KMS-11 (cell line): ENCODE measurements at regions not wholly inside any gene's neighbourhood (a gene's known extent, or its start where the extent isn't known, plus 50 kb on each side); places are given as distances from the start of the nearest gene placed in this dataset.

ENCODE experiments used
- H2AFZ ChIP-seq: fragments of 200-600 bp; sonication (generic); 2 replicates; pipeline ENCODE4 v1.6.1; 2016; ENCODE audit warnings: antibody characterized with exemption, mixed run types, low read depth
- H3K27ac ChIP-seq: fragments of 200-600 bp; sonication (generic); 2 replicates; pipeline ENCODE4 v1.6.1; 2016; ENCODE audit warnings: mild to moderate bottlenecking, mixed run types
- H3K27me3 ChIP-seq: fragments of 200-600 bp; sonication (generic); 2 replicates; pipeline ENCODE4 v1.6.1; 2017; ENCODE audit warnings: mild to moderate bottlenecking, low read depth, mixed run types, moderate library complexity; ENCODE audit not compliant: insufficient read depth
- H3K36me3 ChIP-seq: fragments of 200-600 bp; sonication (generic); 2 replicates; pipeline ENCODE4 v1.6.1; 2017; ENCODE audit warnings: mild to moderate bottlenecking, mixed run types; ENCODE audit not compliant: insufficient read depth
- H3K4me1 ChIP-seq: fragments of 200-600 bp; sonication (generic); 2 replicates; pipeline ENCODE4 v1.6.1; 2016; ENCODE audit warnings: mild to moderate bottlenecking, low read depth, mixed run types; ENCODE audit not compliant: poor library complexity, severe bottlenecking
- H3K4me2 ChIP-seq: fragments of 200-600 bp; sonication (generic); 2 replicates; pipeline ENCODE4 v1.7.0; 2016; ENCODE audit warnings: mild to moderate bottlenecking, mixed run types
- H3K4me3 ChIP-seq: fragments of 200-600 bp; sonication (generic); IDR thresholded peaks from 2 replicates; pipeline ENCODE4 v1.6.1; 2017; ENCODE audit warnings: low read depth, low read length, mixed read lengths; ENCODE audit not compliant: insufficient read depth
- H3K79me2 ChIP-seq: fragments of 200-600 bp; sonication (generic); 2 replicates; pipeline ENCODE4 v1.6.1; 2016; ENCODE audit warnings: low read depth, mixed run types; ENCODE audit not compliant: insufficient read depth
- H3K9ac ChIP-seq: fragments of 200-600 bp; sonication (generic); 2 replicates; pipeline ENCODE4 v1.6.1; 2016; ENCODE audit warnings: mild to moderate bottlenecking, mixed run types
- H4K20me1 ChIP-seq: fragments of 200-600 bp; sonication (generic); 2 replicates; pipeline ENCODE4 v1.6.1; 2016; ENCODE audit warnings: mild to moderate bottlenecking, mixed run types; ENCODE audit not compliant: insufficient read depth
- CTCF ChIP-seq: fragments of 200-600 bp; sonication (generic); conservative IDR thresholded peaks from 2 replicates; pipeline ENCODE4 v1.6.1; 2017; ENCODE audit warnings: low read depth, mild to moderate bottlenecking, antibody characterized with exemption, low read length, moderate library complexity, mixed read lengths

- H3K4me3 ChIP-seq, result no peak overlapping the region
- no peaks in the 10 kb centered on the region for H3K36me3 ChIP-seq
- no peak overlapping the region for H3K9ac ChIP-seq
- no peak overlapping the region for H2AFZ ChIP-seq
- H3K27me3 ChIP-seq, result no peaks in the 10 kb centered on the region
- no peaks in the 10 kb centered on the region for H3K79me2 ChIP-seq
- no peak overlapping the region for H3K27ac ChIP-seq
- no peaks in the 10 kb centered on the region for H3K4me1 ChIP-seq
- TF ChIP-seq CTCF, result no peak
- H4K20me1 ChIP-seq, result no peaks in the 10 kb centered on the region
- H3K4me2 ChIP-seq, result no peak overlapping the region
Measured at GRCh38 chr1:234868296-234869147, 258.5 kb upstream of the IRF2BP2 start.

GRCh38 chr1:234866007-234866866 lies 256.3 kb upstream of the IRF2BP2 start:
- H3K27me3 ChIP-seq, result no peaks in the 10 kb centered on the region
- TF ChIP-seq CTCF, result no peak
- no peaks in the 10 kb centered on the region for H3K36me3 ChIP-seq
- H3K9ac ChIP-seq, result no peak overlapping the region
- no peaks in the 10 kb centered on the region for H3K79me2 ChIP-seq
- no peaks in the 10 kb centered on the region for H3K4me1 ChIP-seq
- no peak overlapping the region for H3K27ac ChIP-seq
- no peaks in the 10 kb centered on the region for H4K20me1 ChIP-seq
- no peak overlapping the region for H3K4me3 ChIP-seq
- no peak overlapping the region for H3K4me2 ChIP-seq
- no peak overlapping the region for H2AFZ ChIP-seq

GRCh38 chr1:234865171-234866006 lies 255.4 kb upstream of the IRF2BP2 start:
- H3K27ac ChIP-seq, result no peak overlapping the region
- no peak overlapping the region for H3K4me3 ChIP-seq
- H3K27me3 ChIP-seq, result no peaks in the 10 kb centered on the region
- TF ChIP-seq CTCF, result no peak
- no peak overlapping the region for H3K9ac ChIP-seq
- no peak overlapping the region for H2AFZ ChIP-seq
- no peak overlapping the region for H3K4me2 ChIP-seq
- no peaks in the 10 kb centered on the region for H3K79me2 ChIP-seq
- no peaks in the 10 kb centered on the region for H4K20me1 ChIP-seq
- H3K4me1 ChIP-seq, result no peaks in the 10 kb centered on the region
- H3K36me3 ChIP-seq, result no peaks in the 10 kb centered on the region

GRCh38 chr1:234864116-234864515 lies 254.1 kb upstream of the IRF2BP2 start:
- no peak overlapping the region for H3K9ac ChIP-seq
- no peak overlapping the region for H3K4me2 ChIP-seq
- H2AFZ ChIP-seq, result no peak overlapping the region
- no peaks in the 10 kb centered on the region for H3K36me3 ChIP-seq
- H3K79me2 ChIP-seq, result no peaks in the 10 kb centered on the region
- no peaks in the 10 kb centered on the region for H3K27me3 ChIP-seq
- no peak overlapping the region for H3K27ac ChIP-seq
- H3K4me1 ChIP-seq, result no peaks in the 10 kb centered on the region
- no peak for TF ChIP-seq CTCF
- no peak overlapping the region for H3K4me3 ChIP-seq
- H4K20me1 ChIP-seq, result no peaks in the 10 kb centered on the region
